NCI-H82 treated with DMSO at 0.1 percent for 48 hours (cell line): ENCODE measurements at regions not wholly inside any gene's neighbourhood (a gene's known extent, or its start where the extent isn't known, plus 50 kb on each side); places are given as distances from the start of the nearest gene placed in this dataset.
A peak's percentile ranks its signal among the peaks of the same experiment; 100 is the strongest.
"Not testable (repeated sequence)": the region's sequence is repeated elsewhere in the genome, so short reads cannot be mapped to it uniquely, and the experiment has no call there.

Source experiments
- DNase-seq: peaks from one replicate; lab custom pipeline; 2025; ENCODE audit not compliant: unreplicated experiment; lab: John Stamatoyannopoulos, UW

DNA sequence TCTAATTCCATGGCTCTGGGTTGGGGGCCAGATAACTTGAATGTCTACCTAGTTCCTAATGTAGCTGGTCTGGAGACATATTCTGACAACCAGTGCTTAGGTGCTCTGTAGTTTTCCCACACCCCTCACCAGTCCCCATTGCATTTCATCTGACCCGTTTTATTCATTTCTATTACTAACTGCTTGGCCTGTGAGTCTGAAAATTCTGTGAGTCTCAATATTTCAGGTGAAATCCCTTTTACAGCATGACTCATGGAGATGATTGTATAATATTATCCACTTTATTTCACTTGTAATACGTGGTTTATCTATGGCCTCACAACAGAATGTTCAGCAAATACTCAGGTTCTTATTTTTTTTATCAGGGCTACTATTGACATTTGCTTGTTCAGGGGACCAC, 103.7 kb upstream of the UGP2 start:
- no peak for DNase-seq

DNA sequence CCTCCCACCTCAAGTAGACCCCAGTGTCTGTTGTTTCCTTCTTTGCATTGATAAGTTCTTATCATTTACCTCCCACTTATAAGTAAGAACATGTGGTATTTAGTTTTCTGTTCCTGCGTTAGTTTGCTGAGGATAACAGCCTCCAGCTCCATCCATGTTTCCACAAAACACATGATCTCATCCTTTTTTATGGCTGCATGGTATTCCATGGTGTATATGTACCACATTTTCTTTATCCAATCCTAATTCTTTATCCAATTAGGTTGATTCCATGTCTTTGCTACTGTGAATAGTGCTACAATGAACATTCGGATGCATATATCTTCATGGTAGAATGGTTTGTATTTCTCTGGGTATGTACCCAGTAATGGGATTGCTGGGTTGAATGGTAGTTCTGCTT, 102.5 kb upstream of the UGP2 start:
- not testable (repeated sequence) for DNase-seq

DNA sequence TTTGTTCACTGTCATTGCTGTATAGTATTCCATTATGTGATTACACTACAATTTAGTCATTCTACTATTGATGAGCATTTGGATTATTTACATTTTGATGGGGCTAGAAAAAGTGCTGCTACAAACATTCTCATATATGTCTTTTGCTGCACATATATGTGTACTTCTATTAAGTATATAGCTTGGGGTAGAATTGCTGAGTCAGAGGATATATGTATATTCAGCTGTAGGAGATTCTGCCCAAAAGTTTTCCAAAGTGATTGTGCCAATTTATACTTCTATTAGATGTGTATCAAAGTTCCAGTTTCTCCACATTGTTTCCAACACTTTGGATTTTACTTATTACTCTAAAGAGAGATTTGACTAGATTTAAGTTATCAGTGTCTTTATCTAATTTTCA, 101.7 kb upstream of the UGP2 start:
- DNase-seq: no peak

DNA sequence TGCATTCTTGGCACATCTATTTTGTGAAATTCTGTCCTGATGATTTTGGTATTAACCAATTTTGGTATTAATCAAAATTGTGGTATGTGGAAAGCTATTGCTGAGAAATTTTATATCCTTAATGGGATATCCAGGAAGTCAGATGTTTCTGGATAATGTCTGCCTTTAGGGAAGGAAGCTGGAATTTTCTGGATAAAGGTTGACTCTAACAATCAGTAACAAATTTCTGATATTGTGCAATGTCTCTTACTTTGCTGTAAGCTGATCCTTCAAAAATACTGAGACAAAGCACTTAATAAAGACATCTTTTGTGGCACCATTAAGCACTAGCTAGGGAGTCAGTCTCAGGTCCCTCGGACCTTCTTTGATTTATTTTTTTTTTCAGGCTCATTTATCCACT, 100.8 kb upstream of the UGP2 start:
- DNase-seq: no peak

DNA sequence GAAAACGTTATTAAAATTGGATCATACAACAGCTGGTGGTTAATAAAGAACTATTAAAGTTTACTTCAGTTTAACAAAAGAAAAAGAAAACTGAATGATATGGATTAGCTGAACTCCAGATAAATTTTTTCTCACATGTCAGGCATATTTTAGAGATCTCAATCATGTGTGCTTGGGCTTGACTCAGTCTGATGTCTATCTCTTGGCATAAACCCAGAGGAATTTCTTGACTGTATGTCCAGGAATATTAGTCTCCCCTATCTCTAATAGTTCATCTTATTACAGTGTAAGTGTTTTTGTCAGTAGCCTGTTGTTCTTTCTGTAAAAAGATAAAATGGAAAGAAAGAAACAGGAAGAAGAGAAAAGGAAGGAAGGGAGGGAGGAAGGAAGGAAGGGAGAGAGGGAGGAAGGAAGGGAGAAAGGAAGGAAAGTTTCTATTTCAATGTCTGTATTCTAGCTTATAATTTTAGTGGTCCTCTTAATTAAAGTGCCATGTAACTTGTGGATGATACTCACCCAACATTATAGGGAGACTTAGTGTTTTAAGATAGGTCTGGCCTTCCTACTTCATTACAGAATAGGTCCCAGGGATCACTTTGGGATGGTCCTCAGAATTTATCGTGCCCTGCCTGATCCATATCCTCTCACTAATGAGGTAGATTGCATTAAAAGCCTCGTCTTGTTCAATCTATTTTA, 99.7 kb upstream of the UGP2 start:
- peak; percentile 21 for DNase-seq

DNA sequence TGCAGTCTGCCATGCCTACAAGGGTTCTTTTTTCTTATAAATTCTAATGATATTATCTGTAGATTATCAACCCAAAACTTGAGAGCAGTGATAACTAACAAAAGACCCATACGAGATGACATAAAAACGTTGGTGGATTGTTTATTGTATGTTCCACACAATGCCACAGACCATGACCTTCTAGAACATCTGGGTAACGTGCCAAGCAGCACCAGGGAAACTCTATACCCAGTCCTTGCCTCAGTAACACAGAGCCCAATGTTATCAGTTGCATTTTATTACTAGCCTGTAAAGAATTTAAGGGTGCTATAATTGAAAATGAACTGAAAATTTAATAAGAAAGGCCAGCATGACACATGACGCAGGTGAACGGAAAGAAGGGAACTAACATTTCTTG, 99.1 kb upstream of the UGP2 start:
- no peak for DNase-seq

DNA sequence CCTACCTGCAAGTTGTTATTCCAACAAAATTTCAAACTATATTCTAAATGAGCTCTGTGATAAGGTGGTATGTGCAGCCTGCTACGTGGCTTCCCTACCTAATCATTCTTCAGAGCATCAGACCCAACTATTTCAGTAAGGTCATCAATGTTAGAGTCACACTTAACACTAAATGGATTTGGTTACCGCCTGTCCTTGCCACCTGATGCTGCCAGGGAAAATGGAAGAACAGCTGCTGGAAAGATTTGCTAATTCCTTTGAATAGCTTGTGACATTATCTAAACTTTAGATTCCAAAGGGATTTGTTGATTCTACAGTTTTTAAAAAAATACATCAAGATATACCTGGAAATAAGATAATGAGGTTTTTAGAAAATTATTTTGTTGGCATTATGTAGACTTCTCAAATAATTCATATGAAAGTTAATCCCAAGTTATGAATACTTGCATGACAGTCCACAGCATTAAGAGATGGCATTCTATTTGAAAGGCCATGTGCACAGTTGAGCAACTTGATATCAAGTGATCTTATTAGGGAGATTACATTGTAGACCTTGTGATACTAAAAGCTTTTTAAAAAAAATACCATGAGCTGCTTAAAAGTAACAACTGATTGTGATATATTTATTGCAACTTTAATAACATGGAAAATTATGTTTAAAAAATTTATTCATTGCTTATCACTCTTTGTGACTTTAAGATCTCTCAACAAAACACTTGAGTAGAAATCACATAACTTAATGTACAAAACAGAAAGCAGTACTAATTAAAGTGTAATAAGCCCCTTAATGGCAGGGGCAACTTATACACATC, 98.3 kb upstream of the UGP2 start:
- peak; percentile 98 for DNase-seq

DNA sequence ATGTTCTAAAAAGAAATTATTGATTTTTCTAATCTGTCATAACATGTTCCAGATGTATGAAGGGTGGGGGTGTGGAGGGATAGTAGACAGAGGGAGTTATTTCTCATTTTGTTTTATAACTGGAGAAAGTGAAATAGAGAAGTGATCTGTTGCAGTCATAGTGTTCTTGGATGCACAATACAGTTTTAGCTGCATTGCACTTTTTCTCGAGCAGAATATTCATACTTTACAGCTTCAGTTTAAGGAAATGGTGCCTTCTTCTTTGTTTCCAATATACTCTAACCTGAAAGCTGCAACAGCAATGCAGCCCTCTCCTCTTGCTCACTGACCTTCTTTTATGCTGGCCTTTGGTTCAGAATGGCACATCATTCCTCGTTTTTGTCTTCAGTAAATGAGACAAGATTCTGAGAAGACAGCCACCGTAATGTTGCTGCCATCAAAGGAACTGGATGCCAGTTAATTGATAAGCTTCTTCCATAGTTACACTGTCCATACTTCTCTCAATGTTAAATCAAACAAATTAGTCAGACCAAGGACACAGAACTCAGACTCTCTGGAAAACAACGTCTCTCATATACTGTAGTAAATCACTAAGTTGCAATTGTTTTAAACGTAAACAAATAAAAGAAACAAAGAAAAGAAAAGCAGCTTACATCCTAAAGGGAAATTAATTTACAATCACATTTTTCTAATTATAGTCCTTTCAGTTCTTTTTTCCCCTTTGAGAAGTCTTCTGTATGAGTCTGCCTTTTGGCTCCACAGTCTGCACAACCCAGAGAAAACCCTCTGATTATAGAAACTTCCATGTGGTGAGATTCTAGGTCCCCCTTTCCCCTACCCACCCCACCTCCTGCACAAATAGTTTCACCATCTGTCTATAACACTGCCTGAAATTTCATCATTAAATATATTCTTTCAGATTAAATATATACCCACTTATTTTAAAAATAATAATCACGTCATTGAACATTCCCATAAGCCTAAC, 97.4 kb upstream of the UGP2 start:
- DNase-seq: peak; percentile 75

DNA sequence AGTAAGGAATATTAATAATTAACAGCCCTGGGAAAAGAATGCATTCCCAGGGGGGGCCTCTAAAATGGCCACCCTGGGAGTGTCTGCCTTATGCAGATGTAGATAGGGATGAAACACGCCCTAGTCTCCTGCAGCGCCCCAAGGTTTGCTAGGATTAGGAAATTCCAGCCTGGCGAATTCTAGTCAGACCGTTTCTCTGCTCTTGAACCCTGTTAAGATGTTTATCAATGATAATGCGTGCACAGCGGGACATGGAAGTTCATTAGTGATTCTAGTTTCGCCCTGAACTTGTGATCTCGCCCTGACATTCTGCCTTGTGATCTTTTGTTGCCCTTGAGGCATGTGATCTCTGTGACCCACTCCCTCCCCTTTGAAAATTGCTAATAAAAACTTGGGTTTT, 95.1 kb upstream of the UGP2 start:
- not testable (repeated sequence) for DNase-seq

DNA sequence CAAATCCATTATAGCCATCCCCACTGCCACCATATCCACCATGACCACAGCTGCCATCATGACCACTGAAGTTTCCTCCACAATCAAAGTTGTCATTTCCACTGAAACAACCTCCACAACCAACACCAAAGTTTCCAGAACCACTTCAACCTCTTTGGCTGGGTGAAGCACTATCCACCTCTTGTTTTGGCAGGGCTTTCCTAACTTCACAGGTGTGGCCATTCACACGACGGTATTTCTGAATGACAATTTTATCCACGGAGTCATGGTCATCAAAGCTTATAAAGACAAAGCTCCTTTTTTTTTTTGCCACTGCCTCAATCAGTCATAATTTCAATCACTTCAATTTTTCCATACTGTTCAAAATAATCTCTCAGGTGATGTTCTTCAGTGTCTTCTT, 89.8 kb upstream of the UGP2 start:
- no peak for DNase-seq

DNA sequence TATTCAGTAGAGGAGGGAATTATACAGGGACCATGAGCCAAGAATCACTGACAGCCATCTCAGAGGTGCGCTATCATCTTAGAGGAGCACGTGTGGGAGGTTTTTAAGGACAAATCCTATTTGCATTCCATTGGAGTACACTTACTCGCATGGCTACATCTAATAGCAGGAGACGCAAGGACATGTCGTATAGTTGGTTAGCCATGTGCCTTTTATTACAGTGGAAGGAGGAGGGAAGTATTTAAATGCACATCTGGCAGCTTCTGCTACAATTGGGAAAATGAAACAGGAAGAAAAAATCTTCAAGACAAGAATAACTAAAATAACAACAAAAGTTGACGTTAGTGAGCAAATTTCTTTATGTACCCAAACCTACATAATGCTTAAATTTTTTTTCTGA, 86.5 kb upstream of the UGP2 start:
- no peak for DNase-seq

DNA sequence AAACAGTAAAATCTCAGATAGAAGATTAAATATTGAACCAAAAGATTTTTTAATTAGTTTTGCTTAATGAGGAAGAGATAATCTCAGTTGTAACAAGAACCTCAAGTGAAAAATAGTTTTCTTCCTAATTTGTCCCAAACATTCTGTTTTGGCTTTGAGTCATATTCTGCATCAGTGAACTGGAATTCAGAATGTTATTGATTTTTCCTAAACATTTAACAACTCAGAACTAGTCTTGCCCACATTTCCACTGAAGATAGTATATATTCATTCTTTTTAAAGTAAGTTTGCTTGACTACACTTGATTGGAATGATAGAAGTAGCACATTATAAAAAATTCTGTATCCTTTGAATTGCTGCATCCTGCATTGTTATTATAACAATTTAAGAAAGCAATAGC, 85.7 kb upstream of the UGP2 start:
- DNase-seq: no peak

DNA sequence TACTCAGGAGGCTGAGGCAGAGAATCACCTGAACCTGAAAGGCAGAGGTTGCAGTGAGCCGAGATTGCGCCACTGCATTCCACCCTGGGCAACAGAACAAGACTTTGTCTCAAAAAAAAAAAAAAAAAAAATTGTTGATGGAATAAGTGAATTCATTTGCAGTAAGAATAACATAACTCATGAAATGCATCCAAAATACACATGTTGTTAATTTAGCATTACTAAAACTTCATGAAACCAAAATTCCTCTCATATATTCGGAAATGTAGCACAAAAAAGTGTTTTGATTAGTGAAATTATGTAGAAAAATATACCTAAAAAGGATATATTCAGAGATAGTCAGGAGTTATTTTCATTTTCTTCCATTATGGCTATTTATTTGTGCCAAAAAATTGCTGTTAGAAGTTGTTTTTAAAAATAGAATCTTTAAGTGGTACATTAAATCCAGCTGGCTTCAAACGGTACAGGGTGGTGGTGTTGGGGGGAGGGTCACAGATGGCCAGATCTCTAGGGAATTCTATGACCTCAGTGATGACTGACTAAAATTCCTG, 78.2 kb upstream of the UGP2 start:
- DNase-seq: peak; percentile 49

DNA sequence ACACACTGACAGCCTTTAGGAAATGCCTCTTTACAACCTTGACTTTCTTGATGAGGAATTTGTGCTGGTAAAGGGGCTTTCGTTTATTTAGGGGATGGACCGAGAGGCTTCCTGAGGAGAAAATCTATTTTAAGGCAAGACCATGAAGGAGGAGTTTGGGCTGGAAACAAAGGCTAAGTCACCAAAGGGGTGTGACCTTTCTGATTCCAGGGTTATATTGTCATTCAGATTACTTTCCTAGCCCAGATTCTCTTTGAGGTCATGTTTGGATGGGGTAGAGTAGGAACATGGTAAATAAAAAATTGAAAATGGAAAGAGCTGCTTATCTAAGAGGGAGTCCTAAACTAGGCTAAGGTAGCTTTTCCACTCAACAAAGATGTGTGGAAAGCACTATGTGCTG, 77.1 kb upstream of the UGP2 start:
- no peak for DNase-seq

DNA sequence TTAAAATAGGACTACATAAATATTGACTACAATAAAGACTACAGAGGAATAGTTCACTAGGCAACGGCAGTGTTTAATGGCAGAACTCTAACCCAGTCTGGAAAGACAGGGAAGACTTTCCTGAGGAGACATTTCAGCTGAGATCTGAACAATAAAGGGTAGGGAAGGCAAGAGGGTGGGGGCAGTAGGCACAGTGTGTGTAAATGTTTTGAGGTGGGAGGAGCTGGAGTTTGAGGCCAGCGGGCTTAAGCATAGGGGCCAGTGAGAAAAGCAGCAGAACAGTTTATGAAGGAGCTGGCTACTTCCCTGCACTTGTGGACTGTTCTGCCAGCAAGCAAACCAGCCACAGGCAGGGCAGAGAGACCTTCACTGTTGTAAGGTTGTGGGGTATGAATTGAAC, 76.6 kb upstream of the UGP2 start:
- no peak for DNase-seq

DNA sequence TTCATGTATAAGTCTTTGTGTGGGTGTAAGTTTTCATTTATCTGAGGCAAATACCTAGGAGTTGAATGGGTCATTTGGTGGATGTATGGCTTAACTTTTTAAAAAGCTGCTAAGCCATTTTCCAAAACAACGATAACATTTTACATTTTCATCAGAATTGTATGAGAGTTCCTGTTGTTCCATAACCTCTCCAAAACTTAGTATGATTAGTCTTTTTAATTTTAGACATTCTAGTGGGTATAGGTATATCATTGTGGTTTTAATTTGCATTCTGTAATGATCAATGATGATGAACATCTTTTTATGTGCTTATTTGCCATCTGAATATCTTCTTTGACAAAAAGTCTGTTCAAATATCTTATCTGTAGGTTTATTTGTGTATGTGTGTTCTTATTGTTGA, 74.4 kb upstream of the UGP2 start:
- no peak for DNase-seq

DNA sequence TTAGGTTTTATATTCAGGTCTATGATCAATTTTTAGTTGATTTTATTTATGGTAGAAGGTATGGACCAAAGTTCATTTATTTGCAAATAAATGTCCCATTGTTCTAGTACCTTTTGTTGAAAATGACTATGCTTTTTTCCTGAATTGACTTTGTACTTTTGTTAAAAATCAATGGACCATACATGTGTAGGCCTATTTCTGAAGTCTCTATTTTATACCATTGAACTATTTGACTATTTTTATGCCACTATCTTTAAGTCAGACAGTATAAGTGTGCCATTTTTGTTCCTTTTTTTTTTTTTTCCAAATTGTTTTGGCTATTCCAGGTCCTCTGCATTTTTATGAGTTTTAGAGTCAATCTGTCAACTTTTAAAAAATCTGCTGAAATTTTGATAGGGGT, 73.6 kb upstream of the UGP2 start:
- no peak for DNase-seq

DNA sequence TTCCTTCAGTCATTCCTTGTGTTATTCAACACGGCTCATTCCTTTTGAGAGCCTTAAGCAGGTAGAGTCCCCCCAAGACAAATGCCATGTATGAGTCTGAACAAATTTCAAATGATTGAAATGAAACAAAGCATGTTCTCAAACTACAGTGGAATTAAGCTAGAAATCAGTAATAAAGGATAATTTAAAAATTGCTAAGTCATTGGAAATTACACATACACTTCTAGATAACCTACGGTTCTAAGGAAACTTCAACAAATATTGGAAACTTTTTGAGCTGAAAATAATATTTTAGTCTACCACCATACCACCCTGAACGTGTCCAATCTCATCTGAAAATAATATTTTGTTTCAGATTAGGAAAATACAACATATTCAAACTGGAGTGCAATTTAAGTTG, 71.8 kb upstream of the UGP2 start:
- no peak for DNase-seq

DNA sequence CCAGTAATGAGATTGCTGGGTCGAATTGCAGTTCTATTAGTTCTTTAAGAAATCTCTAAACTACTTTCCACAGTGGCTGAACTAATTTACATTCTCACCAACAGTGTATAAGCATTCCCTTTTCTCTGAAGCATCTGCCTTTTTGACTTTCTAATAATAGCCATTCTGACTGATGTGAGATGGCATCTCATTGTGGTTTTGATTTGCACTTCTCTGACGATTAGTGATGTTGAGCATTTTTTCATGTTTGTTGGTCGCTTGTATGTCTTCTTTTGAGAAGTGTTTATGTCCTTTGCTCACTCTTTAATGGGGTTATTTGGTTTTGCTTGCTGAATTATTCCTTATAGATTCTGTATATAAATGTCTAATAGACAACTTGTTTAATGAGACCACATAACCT, 69.6 kb upstream of the UGP2 start:
- DNase-seq: no peak

DNA sequence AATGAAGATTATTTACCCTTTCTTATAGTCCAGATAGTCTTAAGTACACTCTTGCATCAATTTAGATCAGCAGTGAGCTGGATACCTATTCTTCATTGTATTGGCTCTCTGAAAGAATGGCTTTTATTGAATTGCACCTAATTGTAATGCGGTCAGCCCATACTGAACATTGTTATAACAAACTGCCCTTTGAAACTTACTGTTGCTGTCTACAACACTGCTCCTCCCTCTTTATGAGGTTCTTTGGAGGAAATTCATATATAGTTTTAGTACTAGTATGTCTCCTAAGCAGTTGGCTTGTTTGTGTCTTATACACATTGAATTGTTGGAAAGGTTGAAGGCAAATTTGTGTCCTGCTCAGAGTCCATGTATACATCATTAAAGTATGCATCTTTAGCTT, 66.5 kb upstream of the UGP2 start:
- no peak for DNase-seq

DNA sequence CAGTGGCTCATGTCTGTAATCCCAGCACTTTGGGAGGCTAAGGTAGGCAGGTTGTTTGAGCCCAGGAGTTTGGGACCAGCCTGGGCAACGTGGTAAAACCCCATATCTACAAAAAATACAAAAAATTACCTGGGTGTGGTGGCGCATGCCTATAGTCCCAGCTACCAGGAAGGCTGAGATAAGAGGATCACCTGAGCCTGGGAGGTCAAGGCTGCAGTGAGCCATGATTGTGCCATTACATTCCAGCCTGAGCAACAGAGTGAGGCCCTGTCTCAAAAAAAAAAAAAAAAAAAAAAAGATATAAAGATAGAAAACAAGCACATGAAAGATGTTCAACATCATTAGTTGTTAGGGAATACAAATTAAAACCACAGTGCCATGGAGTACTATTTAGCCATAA, 65.3 kb upstream of the UGP2 start:
- DNase-seq: no peak
